HG02884 (cell line): ENCODE measurements at regions not wholly inside any gene's neighbourhood (a gene's known extent, or its start where the extent isn't known, plus 50 kb on each side); places are given as distances from the start of the nearest gene placed in this dataset.
A peak's percentile ranks its signal among the peaks of the same experiment; 100 is the strongest.

ENCODE experiments used
- ATAC-seq: cut with Tn5 transposase; IDR thresholded peaks from one replicate; pipeline ENCODE4 v1.9.1; 2021; ENCODE audit warnings: mild to moderate bottlenecking, moderate library complexity; ENCODE audit not compliant: unreplicated experiment

DNA sequence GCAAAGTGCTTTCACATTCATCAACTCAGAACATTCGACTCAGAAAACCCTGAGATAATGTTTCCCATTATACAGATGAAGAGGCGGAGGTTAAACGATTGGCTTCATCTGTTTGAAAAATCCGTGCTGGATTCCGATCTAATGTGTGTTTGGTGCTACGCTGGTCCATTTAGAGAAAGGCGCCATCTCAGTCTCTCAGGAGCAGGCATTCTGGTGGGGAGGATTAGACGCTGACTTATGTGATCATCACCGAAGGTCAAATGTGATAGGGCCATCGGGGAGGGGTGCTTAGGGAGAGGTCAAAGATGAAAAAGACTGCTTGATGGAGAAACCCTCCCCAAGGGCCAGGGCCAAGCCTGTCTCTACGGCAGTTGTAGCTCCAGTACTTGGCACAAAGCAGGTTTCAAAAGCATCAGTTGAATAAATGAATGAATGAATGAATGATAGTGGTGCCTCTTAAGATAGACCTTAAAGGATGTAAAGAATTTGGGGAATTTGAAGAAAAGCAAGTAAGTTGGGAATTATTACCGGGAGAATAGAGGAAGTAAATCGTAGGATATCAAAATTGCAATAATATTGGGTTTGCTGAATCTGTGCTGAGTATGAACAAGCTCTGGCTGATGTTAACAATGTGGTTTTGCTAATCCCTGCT lies 160.6 kb upstream of the SHB start:
- ATAC-seq, result no peak

- ATAC-seq, result no peak
These were observed 160.1 kb upstream of the SHB start for GRCh38 chr9:38229104-38229500.

DNA sequence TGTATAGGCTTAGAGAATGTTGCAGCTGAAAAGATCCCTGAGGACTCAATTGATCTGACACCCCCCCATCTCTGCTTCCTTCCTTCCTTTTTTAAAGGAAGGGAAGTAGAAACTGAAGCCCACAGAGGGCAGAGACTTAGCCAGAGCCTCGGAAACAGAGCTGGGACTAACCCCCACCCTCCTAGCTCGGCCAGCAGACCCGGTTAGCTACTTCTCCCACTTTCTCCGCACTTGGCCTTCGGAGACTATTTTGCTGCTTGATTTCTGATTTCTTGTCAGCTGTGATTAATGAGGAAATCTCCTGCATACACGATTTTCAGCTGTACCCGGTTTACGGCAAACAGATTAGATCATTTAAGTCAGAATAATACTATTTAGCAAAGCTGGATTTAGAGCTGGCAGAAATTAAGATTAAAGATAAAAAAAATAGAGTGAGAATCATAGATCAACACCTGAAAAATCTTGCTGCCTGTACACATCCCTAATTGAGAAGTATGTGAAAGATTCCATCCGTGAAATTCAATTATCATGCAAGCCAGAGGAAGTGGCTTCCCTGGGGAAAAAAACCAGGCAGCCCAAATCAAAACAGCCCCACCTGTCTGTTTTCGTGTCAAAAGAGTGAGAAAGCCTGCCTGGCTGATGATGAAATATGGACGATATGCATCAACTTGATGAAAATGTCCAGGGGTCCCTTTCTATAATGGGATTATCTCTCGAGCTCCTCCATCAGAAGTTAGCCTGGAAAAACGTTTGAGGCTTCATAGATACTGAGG lies 159.5 kb upstream of the SHB start:
- ATAC-seq, result no peak

- ATAC-seq, result no peak
These were observed 158.6 kb upstream of the SHB start for GRCh38 chr9:38227656-38228055.

DNA sequence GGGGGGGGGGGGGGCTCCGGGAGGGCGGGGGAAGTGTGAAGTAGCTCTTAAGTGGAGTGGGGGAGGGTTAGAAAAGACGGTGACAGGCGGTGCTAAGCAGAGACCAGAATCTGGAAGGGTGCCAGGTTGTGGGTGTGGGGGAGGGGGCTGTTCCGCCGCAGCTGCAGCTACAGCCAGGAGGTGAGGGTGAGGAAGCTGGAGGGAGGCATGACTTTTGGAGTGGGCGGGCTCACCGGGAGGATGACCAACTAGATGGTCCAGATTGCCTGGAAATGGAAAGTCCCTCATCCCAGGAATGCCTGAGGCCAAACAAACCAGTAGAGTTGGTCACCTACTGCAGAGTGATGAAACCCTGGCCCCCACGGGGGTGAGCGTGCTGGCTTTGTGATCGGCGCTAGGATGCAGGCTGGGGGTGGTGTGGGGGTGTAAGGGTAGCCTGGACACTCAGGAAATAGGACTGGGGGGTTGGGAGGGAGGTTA lies 158.1 kb upstream of the SHB start:
- peak; percentile 65 for ATAC-seq

DNA sequence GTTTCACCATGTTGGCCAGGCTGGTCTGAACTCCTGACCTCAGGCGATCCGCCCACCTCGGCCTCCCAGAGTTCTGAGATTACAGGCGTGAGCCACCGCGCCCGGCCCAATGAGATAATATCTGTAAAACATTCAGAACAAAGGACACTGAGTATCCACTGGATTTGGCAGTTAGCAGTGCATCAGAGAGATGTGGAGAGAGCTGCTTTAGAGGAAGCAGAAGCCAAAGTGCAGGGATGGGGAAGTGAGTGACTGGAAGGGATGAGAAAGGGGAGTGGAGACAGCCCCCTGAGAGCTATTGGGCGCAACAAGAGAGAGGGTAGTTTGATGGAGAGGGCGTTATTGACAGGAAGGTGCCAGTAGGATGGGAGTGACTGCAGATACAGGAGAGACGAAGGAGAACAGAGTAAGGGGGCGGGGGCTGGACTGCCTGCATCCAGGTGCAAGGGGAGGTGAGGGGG lies 157.5 kb upstream of the SHB start:
- ATAC-seq, result no peak

- ATAC-seq, result no peak
These were observed 155.9 kb upstream of the SHB start for GRCh38 chr9:38224941-38225340.

DNA sequence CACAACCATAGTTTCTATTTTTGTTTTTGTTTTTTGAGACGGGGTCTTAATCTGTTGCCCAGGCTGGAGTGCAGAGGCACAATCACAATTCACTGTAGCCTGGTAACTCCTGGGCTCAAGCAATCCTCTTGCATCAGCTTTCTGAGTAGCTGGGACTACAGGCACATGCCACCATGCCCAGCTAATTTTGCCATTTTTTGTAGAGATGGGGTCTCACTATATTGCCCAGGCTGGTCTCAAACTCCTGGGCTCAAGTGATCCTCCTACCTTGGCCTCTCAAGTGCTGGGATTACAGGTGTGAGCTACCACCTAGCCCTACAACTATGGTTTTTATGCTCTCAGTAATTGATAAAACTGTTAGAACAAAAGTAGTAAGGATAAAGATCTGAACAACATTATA lies 147.5 kb upstream of the SHB start:
- no peak for ATAC-seq

DNA sequence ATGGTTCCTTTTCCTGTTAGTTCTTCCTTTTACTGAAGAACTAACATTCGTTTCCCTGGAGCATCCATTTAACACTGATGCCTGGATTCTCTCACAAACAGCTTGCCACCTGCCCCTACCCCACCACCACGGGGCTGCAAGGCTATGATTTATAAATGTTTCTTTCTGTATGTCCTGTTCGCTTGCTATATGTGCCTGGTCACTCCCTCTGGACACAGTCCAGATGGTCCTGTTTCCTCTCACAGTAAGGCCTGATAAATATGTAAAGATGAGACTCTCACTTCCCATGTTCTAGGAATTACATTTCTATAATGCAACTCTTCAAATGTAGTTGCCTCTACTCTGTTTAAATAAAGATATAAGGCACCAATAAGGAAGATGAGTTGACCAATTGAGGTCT lies 146.4 kb upstream of the SHB start:
- no peak for ATAC-seq

GRCh38 chr9:38214432-38214831 lies 145.4 kb upstream of the SHB start:
- ATAC-seq, result no peak

GRCh38 chr9:38213631-38214299 lies 144.7 kb upstream of the SHB start:
- no peak for ATAC-seq

- no peak for ATAC-seq
These were observed 143.0 kb upstream of the SHB start for GRCh38 chr9:38212016-38212415.

GRCh38 chr9:38211002-38211401 lies 142.0 kb upstream of the SHB start:
- no peak for ATAC-seq

DNA sequence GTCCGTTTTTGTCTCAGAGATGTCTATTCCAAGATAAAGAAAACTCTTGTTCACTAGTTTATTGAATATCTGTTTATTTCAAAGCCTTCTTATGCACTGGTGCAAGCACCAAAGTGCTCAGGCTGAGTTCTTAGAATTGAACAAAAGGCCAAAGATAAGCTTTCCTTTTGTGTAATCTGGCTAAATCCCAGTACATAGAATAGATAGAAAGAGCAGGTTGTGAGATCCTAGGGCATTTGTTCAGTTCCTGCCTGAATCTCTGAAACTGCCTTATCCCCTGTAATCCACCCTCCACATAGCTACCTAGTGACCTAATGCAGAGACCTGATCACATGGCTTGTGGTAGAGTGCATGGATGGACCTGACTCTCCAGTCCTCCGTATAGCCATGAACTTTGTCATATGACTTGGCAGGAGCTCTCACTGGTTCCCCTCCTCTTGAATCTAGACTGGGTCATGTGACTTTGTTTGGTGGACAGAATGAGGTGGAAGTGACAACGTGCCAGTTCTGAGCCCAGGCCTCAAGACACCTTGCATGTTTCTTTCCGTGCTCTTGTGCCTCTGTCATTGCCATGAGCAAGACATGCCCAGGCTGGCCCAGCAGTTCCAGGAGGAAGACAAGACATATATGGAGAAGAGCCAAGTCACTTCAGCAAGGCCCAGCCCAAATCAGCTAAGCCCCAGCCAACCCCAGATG lies 139.3 kb upstream of the SHB start:
- no peak for ATAC-seq

DNA sequence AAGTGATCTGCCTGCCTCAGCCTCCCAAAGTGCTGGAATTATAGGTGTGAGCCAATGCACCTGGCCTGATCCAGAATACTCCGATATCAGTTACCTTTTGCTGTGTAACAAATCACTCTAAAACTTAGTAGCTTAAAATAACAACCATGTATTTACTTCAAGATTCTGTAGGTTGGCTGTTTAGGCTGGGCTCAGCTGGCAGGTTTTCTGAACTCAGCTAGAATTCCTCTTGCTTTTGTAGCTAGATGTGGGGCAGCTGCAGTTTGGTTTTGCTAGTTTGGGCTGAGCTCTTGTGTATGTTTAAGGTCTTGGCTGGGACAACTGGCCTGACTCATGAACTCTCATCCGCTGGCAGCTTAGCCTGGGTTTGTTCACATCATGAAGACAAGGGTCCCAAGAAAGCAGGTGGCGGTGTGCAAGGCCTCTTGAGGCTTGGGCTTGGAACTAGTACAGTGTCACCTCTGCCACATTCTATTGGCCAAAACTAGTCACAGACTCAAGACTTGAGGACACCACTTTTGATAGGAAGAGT lies 138.3 kb upstream of the SHB start:
- ATAC-seq, result no peak

DNA sequence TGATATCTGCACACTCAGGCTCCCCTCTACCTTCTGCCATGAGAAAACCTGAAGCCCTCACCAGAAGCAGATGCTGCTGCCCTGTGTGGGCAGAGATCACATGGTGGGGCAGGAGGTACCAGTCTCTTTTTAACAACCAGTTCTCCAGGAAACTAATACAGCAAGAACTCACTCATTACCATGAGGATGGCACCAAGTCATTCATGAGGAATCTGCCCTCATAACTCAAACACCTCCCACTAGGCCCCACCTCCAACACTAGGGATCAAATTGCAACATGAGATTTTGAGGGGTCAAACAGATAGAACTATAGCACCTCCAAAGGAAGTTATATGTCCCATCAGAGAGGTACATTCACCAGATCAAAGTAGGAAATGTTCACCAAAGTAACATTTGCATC lies 136.3 kb upstream of the SHB start:
- ATAC-seq, result no peak

- no peak for ATAC-seq
These were observed 133.4 kb upstream of the SHB start for GRCh38 chr9:38202336-38202938.

GRCh38 chr9:38201844-38202243 lies 132.8 kb upstream of the SHB start:
- ATAC-seq, result no peak

GRCh38 chr9:38200431-38200830 lies 131.4 kb upstream of the SHB start:
- no peak for ATAC-seq

GRCh38 chr9:38198140-38198539 lies 129.1 kb upstream of the SHB start:
- no peak for ATAC-seq

DNA sequence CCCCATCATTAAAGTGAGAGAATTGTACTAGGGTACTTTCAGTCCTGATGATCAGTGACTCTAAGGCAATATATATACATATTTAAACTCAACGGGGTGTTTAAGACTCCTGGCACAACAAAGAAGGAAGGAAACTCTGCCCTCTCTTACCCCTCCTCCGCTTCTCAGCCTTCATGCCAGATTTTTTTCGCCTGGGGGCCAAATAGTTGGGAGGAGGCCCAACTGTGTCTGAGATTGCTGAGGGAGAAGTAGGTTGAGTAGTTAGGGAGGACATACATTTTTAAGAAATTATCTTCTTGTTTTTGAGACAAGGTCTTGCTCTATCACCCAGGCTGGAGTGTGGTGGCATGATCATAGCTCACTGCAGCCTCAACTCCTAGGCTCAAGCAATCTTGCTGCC lies 127.7 kb upstream of the SHB start:
- no peak for ATAC-seq
